Endothelial cell of umbilical vein (primary cell): ENCODE measurements at regions not wholly inside any gene's neighbourhood (a gene's known extent, or its start where the extent isn't known, plus 50 kb on each side); places are given as distances from the start of the nearest gene placed in this dataset.

ENCODE experiments used
- EZH2 ChIP-seq: IDR thresholded peaks from 2 replicates; pipeline ENCODE4 v1.6.1; 2012; ENCODE audit warnings: borderline replicate concordance, low read depth, mild to moderate bottlenecking, moderate library complexity, low read length, inconsistent platforms; ENCODE audit not compliant: severe bottlenecking
- GATA2 ChIP-seq: IDR thresholded peaks from 2 replicates; pipeline ENCODE4 v1.7.0; 2011; ENCODE audit warnings: low read depth, mild to moderate bottlenecking, moderate library complexity, mixed read lengths, low read length; ENCODE audit not compliant: insufficient read length, insufficient read depth
- JUN ChIP-seq: IDR thresholded peaks from 2 replicates; pipeline ENCODE4 v1.6.1; 2011; ENCODE audit warnings: borderline replicate concordance, low read depth; ENCODE audit not compliant: insufficient read length, insufficient read depth
- MYC ChIP-seq: IDR thresholded peaks from one replicate; pipeline ENCODE4 v1.6.1; 2011; ENCODE audit warnings: mild to moderate bottlenecking, low read depth, low read length
- POLR2A ChIP-seq: IDR thresholded peaks from 2 replicates; pipeline ENCODE4 v1.6.1; 2012; ENCODE audit warnings: low read depth, mild to moderate bottlenecking, control low read depth, low read length
- POLR2AphosphoS5 ChIP-seq: IDR thresholded peaks from 2 replicates; pipeline ENCODE4 v1.6.1; 2012; ENCODE audit warnings: low read depth, mild to moderate bottlenecking, control low read depth, low read length, moderate library complexity; ENCODE audit not compliant: insufficient read depth
- TF ChIP-seq, protein P1 (sequence below), 2 donors: IDR thresholded peaks; 1 replicate in 1 of 2; 2 replicates in 1 of 2; pipeline ENCODE4 v1.5.1; 2011; ENCODE audit warnings: low read length in 2 of 2, mild to moderate bottlenecking in 2 of 2, moderate library complexity in 2 of 2, control low read depth in 1 of 2, inconsistent platforms in 1 of 2, low read depth in 1 of 2; ENCODE audit not compliant: insufficient read depth in 1 of 2; ENCODE audit errors: extremely low read depth in 1 of 2

GRCh38 chr6:90907931-90908655, 321.2 kb upstream of the MAP3K7 start:
- TF ChIP-seq, protein P1, sequence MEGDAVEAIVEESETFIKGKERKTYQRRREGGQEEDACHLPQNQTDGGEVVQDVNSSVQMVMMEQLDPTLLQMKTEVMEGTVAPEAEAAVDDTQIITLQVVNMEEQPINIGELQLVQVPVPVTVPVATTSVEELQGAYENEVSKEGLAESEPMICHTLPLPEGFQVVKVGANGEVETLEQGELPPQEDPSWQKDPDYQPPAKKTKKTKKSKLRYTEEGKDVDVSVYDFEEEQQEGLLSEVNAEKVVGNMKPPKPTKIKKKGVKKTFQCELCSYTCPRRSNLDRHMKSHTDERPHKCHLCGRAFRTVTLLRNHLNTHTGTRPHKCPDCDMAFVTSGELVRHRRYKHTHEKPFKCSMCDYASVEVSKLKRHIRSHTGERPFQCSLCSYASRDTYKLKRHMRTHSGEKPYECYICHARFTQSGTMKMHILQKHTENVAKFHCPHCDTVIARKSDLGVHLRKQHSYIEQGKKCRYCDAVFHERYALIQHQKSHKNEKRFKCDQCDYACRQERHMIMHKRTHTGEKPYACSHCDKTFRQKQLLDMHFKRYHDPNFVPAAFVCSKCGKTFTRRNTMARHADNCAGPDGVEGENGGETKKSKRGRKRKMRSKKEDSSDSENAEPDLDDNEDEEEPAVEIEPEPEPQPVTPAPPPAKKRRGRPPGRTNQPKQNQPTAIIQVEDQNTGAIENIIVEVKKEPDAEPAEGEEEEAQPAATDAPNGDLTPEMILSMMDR (IDR thresholded peaks at IDR 0.05; ENCODE audit: extremely low read depth in 1 of 2, insufficient read depth in 1 of 2, low read depth in 1 of 2, low read length in 2 of 2) = no peak
- TF ChIP-seq POLR2A (no peak), POLR2AphosphoS5 (no peak), GATA2 (no peak), MYC (no peak), JUN (no peak), EZH2 (no peak)
